OCI-LY1 (cell line): ENCODE measurements at regions not wholly inside any gene's neighbourhood (a gene's known extent, or its start where the extent isn't known, plus 50 kb on each side); places are given as distances from the start of the nearest gene placed in this dataset.

Experiments
- H2AFZ ChIP-seq: fragments of 200-600 bp; sonication (generic), shearing (Covaris generic); 2 replicates; pipeline ENCODE4 v1.6.0; 2014; ENCODE audit warnings: antibody characterized with exemption, mild to moderate bottlenecking, low read length
- H3F3A ChIP-seq: fragments of 200-600 bp; sonication (generic), shearing (Covaris generic); 2 replicates; pipeline ENCODE4 v1.6.0; 2014; ENCODE audit warnings: mild to moderate bottlenecking, antibody characterized with exemption, low read length, moderate library complexity; ENCODE audit not compliant: insufficient read depth
- H3K27ac ChIP-seq: fragments of 200-600 bp; sonication (generic); 2 replicates; pipeline ENCODE4 v1.5.1; 2014; ENCODE audit warnings: low read length, mixed run types, mild to moderate bottlenecking, low read depth; ENCODE audit not compliant: poor library complexity, severe bottlenecking
- H3K27me3 ChIP-seq: fragments of 200-600 bp; sonication (generic); 2 replicates; pipeline ENCODE4 v1.6.0; 2014; ENCODE audit warnings: antibody characterized with exemption, mild to moderate bottlenecking, low read length, moderate library complexity; ENCODE audit not compliant: insufficient read depth
- H3K36me3 ChIP-seq: fragments of 200-600 bp; sonication (generic); 2 replicates; pipeline ENCODE4 v1.6.1; 2014; ENCODE audit warnings: mild to moderate bottlenecking, antibody characterized with exemption, low read length, moderate library complexity, mixed read lengths; ENCODE audit not compliant: insufficient read depth
- H3K4me1 ChIP-seq: fragments of 200-600 bp; sonication (generic); 2 replicates; pipeline ENCODE4 v1.5.1; 2014; ENCODE audit warnings: mild to moderate bottlenecking, low read length, moderate library complexity; ENCODE audit not compliant: insufficient read depth, severe bottlenecking
- H3K4me2 ChIP-seq: fragments of 200-600 bp; sonication (generic), shearing (Covaris generic); 2 replicates; pipeline ENCODE4 v1.6.1; 2014; ENCODE audit warnings: low read length
- H3K4me3 ChIP-seq: fragments of 200-600 bp; sonication (generic); 2 replicates; pipeline ENCODE4 v1.5.1; 2014; ENCODE audit warnings: low read length, low read depth, mild to moderate bottlenecking, mixed read lengths; ENCODE audit not compliant: poor library complexity, severe bottlenecking
- H3K79me2 ChIP-seq: fragments of 200-600 bp; shearing (Covaris generic); 2 replicates; pipeline ENCODE4 v1.6.1; 2016; ENCODE audit warnings: mixed run types, low read length, mixed read lengths; ENCODE audit not compliant: insufficient read depth
- H3K9ac ChIP-seq: fragments of 200-600 bp; sonication (generic), shearing (Covaris generic); 2 replicates; pipeline ENCODE4 v1.6.1; 2014; ENCODE audit warnings: mild to moderate bottlenecking, low read length, mixed read lengths
- H3K9me2 ChIP-seq: fragments of 200-600 bp; sonication (generic), shearing (Covaris generic); 2 replicates; pipeline ENCODE4 v1.6.1; 2014; ENCODE audit warnings: low read depth, mild to moderate bottlenecking, low read length, mixed read lengths
- H3K9me3 ChIP-seq: fragments of 200-600 bp; shearing (Covaris generic); 2 replicates; pipeline ENCODE4 v1.6.1; 2014; ENCODE audit warnings: low read length, mixed read lengths
- H4K20me1 ChIP-seq: fragments of 200-600 bp; sonication (generic), shearing (Covaris generic); 2 replicates; pipeline ENCODE4 v1.6.0; 2016; ENCODE audit warnings: mild to moderate bottlenecking, low read length; ENCODE audit not compliant: insufficient read depth
- EZH2 ChIP-seq: fragments of 200-600 bp; sonication (generic), shearing (Covaris generic); IDR thresholded peaks from 2 replicates; pipeline ENCODE4 v1.8.0; 2017; ENCODE audit warnings: borderline replicate concordance, mixed run types, mild to moderate bottlenecking, antibody characterized with exemption, low read length, moderate library complexity, mixed read lengths
- TF ChIP-seq, protein P1 (sequence below): fragments of 200-600 bp; sonication (generic), shearing (Covaris generic); IDR thresholded peaks from 2 replicates; pipeline ENCODE4 v1.5.1; 2017; ENCODE audit warnings: mild to moderate bottlenecking, antibody characterized with exemption, low read length, moderate library complexity, mixed read lengths

DNA sequence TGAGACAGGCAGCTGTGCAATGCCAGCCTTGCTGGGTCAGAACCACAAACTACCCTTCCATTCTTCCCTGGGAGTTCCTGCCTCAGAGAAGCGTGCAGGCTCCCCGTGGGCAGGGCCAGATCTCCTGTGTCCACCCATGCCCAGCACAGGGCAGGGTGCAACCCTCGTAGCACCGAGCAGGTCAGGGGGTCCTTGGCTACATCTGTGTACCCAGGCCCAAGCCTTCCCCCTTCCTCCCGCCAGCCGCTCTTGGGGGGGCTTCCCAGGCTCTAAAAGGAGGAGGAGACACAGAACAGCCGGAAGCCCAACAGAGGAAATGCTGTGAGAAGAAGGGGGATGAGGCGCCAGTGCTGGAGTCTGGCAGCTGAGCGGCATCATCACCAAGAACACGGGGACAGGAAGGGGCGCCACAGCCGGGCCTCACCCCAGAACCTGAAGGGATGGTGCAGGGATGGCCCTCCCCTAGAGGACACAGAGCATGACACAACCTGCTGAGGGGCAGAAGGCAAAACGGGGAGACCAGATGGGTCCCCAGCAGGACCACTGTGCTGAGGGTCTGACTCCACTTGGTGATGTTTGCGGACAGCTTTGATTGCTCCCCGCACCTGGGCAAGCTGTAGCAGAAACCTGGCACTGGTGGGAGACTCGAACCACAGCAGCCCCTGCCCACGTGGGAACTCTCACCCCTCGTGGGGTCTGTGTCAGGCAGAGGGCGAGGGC lies 233.2 kb downstream of the NPHP4 start:
- Histone ChIP-seq H3F3A (no peaks in the 10 kb centered on the region), H4K20me1 (no peaks in the 10 kb centered on the region), H3K9ac (no peak overlapping the region), H3K79me2 (no peaks in the 10 kb centered on the region), H3K4me1 (no peaks in the 10 kb centered on the region), H3K4me2 (no peak overlapping the region), H3K9me3 (no peaks in the 10 kb centered on the region), H3K27me3 (peaks cover 9% of the 10 kb centered on the region; the same call in 1 of the 2 replicates), H3K27ac (no peak overlapping the region), H3K4me3 (no peak overlapping the region), H2AFZ (no peak overlapping the region), H3K9me2 (no peaks in the 10 kb centered on the region), H3K36me3 (no peaks in the 10 kb centered on the region)
- TF ChIP-seq EZH2 = no peak
- TF ChIP-seq, protein P1, sequence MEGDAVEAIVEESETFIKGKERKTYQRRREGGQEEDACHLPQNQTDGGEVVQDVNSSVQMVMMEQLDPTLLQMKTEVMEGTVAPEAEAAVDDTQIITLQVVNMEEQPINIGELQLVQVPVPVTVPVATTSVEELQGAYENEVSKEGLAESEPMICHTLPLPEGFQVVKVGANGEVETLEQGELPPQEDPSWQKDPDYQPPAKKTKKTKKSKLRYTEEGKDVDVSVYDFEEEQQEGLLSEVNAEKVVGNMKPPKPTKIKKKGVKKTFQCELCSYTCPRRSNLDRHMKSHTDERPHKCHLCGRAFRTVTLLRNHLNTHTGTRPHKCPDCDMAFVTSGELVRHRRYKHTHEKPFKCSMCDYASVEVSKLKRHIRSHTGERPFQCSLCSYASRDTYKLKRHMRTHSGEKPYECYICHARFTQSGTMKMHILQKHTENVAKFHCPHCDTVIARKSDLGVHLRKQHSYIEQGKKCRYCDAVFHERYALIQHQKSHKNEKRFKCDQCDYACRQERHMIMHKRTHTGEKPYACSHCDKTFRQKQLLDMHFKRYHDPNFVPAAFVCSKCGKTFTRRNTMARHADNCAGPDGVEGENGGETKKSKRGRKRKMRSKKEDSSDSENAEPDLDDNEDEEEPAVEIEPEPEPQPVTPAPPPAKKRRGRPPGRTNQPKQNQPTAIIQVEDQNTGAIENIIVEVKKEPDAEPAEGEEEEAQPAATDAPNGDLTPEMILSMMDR = no peak

DNA sequence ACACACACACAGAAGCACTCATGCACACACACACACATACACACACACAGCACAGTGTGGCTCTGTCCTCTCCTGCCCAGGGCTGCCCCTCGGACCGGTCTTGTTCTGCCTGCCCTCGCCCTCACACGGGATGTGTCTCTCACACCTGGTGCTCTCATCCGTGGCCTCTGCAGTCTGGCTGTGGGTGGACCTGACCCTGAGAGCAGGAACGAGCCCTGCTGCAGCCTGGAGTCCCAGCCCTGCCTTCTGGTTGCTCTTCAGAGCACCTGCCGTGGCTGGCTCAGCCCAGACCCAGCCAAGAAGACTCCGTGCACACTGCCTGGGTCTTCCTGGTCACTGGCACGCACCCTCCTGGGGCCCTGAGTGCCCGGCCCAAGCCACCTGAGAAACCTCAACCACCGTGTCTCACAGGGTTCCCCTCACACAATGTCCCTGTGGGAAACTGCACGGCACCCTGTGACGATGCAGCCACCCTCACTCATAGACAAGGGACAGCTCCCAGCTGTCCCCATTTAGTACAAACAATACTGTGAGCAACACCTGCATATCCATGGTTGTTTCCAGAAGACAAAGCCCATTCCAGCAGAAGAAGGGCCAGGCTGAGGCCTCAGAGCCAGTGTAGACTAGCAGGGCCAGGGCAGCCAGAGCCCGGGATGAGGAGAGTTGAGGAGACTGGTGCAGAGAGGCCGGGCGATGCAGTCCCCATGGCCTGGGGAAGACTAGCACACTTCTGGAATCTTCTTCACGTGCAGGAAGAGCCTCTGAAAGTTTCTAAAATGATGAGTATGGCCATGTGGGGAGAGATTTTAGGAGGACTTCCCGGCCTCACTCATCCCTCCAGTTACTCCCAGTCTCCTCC lies 234.0 kb downstream of the NPHP4 start:
- no peak for TF ChIP-seq EZH2
- TF ChIP-seq, protein P1 = no peak
- no peaks in the 10 kb centered on the region for H3K4me1 ChIP-seq
- H3K9me3 ChIP-seq = no peaks in the 10 kb centered on the region
- H3K9me2 ChIP-seq = no peaks in the 10 kb centered on the region
- H3K79me2 ChIP-seq = no peaks in the 10 kb centered on the region
- no peak overlapping the region for H3K4me3 ChIP-seq
- no peak overlapping the region for H3K27ac ChIP-seq
- no peak overlapping the region for H2AFZ ChIP-seq
- no peaks in the 10 kb centered on the region for H3F3A ChIP-seq
- no peak overlapping the region for H3K9ac ChIP-seq
- no peaks in the 10 kb centered on the region for H4K20me1 ChIP-seq
- H3K4me2 ChIP-seq = no peak overlapping the region
- peaks cover 9% of the 10 kb centered on the region; the same call in 1 of the 2 replicates for H3K27me3 ChIP-seq
- no peaks in the 10 kb centered on the region for H3K36me3 ChIP-seq

DNA sequence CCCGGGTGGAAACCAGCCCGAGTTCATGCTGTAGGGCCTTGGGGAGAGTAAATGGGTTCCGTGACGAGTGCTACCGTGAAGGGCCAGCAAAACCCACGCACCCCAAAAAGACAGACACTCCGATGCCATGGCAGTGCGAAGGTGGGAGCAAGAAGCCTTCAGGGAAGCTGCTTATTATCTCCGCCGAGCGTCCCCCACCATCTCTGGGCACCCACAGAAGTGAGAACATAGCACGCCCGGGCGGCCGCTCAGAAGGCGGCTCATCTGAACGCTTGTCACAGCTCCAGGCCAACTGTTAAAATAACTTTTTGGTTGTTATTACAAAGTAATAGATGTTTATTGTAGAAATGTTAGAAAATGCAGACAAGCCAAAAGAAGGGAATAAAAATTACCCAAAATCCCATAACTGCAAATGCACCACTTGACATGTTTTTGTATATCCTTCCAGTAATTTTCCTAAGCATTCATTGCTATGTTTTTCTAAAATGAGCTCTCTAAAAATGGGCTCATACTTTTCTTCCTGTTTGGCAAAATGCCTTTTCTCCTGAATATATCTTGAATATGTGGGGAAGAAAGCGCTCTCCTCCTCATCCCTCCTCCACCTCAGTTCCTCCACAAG lies 234.9 kb downstream of the NPHP4 start:
- Histone ChIP-seq H3K9ac (no peak overlapping the region), H2AFZ (no peak overlapping the region), H3K4me1 (no peaks in the 10 kb centered on the region), H3K9me2 (no peaks in the 10 kb centered on the region), H3F3A (no peaks in the 10 kb centered on the region), H3K27ac (no peak overlapping the region), H4K20me1 (no peaks in the 10 kb centered on the region), H3K4me3 (no peak overlapping the region), H3K79me2 (no peaks in the 10 kb centered on the region), H3K4me2 (no peak overlapping the region), H3K27me3 (peaks cover 8% of the 10 kb centered on the region; the same call in 1 of the 2 replicates), H3K36me3 (no peaks in the 10 kb centered on the region), H3K9me3 (no peaks in the 10 kb centered on the region)
- no peak for TF ChIP-seq EZH2
- TF ChIP-seq, protein P1 = no peak
